ENCODE measurements at regions not wholly inside any gene's neighbourhood (a gene's known extent, or its start where the extent isn't known, plus 50 kb on each side); places are given as distances from the start of the nearest gene placed in this dataset.

DNA sequence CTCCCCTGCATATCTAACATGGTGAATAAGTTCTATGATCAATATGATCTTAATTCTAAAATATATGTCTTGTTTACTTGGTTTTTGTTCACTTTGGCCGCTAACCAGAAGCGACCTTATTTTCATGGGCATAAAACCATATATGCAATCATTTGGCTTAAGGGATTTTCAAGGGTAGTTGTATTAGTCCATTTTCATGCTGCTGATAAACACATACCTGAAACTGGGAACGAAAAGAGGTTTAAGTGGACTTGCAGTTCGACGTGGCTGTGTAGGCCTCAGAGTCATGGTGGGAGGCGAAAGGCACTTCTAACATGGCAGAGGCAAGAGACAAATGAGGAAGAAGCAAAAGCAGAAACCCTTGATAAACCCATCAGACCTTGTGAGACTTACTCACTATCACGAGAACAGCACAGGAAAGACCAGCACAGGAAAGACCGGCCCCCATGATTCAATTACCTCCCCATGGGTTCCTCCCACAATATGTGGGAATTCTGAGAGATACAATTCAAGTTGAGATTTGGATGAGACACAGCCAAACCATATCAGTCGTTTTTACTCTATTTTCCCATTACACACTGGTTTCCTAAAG is 114.3 kb upstream of the CPEB2 start:
- H3K9me2 ChIP-seq (replicated peaks; ENCODE audit: control insufficient read depth, low read length), result no peaks in the 10 kb centered on the region

DNA sequence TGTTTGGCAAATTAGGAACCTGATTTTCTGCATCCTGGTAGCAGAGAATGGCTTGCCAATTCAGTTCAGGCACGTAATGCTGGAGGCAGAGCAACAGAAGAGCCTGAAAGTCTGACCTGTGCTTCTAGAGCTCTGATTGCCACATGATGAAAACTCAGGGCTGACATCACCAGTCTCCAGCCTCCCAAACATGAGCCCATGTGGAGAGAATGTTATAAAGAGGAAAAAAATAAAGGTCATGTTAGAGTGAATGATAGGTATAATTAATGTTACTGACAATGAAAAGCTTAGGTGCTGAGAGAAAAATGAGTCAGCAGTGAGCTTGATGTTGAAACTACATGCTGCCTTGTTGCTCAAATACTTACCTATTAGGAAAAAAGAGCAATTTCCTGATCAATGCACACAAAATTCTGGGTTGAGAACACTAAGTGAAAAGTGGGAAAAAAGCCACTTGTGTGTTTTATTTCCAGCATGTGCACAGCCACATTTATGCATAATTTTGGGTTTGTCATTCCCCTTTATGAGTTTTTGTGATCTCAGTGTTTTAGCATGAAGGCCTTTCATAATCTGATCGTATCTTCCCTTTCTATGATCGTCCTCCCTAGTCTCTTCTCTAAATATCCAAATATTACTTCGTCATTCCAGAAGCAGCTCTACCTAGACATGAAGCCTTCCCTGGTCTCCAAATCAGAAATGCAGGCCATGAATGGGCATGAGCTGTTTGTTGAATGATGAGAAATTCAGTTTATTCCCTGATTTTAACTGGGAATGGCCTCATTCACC is 113.3 kb upstream of the CPEB2 start:
- no peak overlapping the region for H3K27ac ChIP-seq (ENCODE audit: low read depth, low read length)
- H3K27me3 ChIP-seq (ENCODE audit: control insufficient read depth, low read length), result no peaks in the 10 kb centered on the region
- H3K9me2 ChIP-seq (replicated peaks; ENCODE audit: control insufficient read depth, low read length), result no peaks in the 10 kb centered on the region
- H3K4me1 ChIP-seq (ENCODE audit: control insufficient read depth, low read length), result no peaks in the 10 kb centered on the region
- no peaks in the 10 kb centered on the region for H4K20me1 ChIP-seq (ENCODE audit: control insufficient read depth, insufficient read depth, low read depth, low read length)
- no peaks in the 10 kb centered on the region for H3F3A ChIP-seq (ENCODE audit: control insufficient read depth, insufficient read depth)
- H3K4me3 ChIP-seq (ENCODE audit: low read length), result no peak overlapping the region
- no peaks in the 10 kb centered on the region for H3K9me3 ChIP-seq (ENCODE audit: control insufficient read depth, insufficient read depth, low read length)
- no peaks in the 10 kb centered on the region for H3K36me3 ChIP-seq (ENCODE audit: control insufficient read depth, low read length)
- TF ChIP-seq CTCF (IDR thresholded peaks at IDR 0.05; ENCODE audit: low read depth, low read length, poor library complexity, severe bottlenecking) (no peak), EZH2phosphoT487 (IDR thresholded peaks at IDR 0.05; ENCODE audit: borderline replicate concordance, low read length) (no peak)
- H3K79me2 ChIP-seq (ENCODE audit: control insufficient read depth, low read length), result no peaks in the 10 kb centered on the region
- no peak overlapping the region for H3K4me2 ChIP-seq (ENCODE audit: low read length)

More for the DNA sequence above, 114.3 kb upstream of the CPEB2 start:
- H3K27ac ChIP-seq (ENCODE audit: low read depth, low read length), result no peak overlapping the region
- TF ChIP-seq CTCF (IDR thresholded peaks at IDR 0.05; ENCODE audit: low read depth, low read length, poor library complexity, severe bottlenecking) (no peak), EZH2phosphoT487 (IDR thresholded peaks at IDR 0.05; ENCODE audit: borderline replicate concordance, low read length) (no peak)
- H3K4me3 ChIP-seq (ENCODE audit: low read length), result no peak overlapping the region
- no peaks in the 10 kb centered on the region; the same call in 1 of the 2 replicates for H3K27me3 ChIP-seq (ENCODE audit: control insufficient read depth, low read length)
- no peaks in the 10 kb centered on the region for H3K36me3 ChIP-seq (ENCODE audit: control insufficient read depth, low read length)
- no peaks in the 10 kb centered on the region for H3F3A ChIP-seq (ENCODE audit: control insufficient read depth, insufficient read depth)
- no peaks in the 10 kb centered on the region for H3K9me3 ChIP-seq (ENCODE audit: control insufficient read depth, insufficient read depth, low read length)
- H4K20me1 ChIP-seq (ENCODE audit: control insufficient read depth, insufficient read depth, low read depth, low read length), result no peaks in the 10 kb centered on the region
- H3K4me2 ChIP-seq (ENCODE audit: low read length), result no peak overlapping the region
- no peaks in the 10 kb centered on the region for H3K4me1 ChIP-seq (ENCODE audit: control insufficient read depth, low read length)
- no peaks in the 10 kb centered on the region for H3K79me2 ChIP-seq (ENCODE audit: control insufficient read depth, low read length)

- Histone ChIP-seq H3K36me3 (ENCODE audit: control insufficient read depth, low read length) (no peaks in the 10 kb centered on the region), H3F3A (ENCODE audit: control insufficient read depth, insufficient read depth) (no peaks in the 10 kb centered on the region), H3K4me2 (ENCODE audit: low read length) (no peak overlapping the region), H3K79me2 (ENCODE audit: control insufficient read depth, low read length) (no peaks in the 10 kb centered on the region), H3K9me2 (replicated peaks; ENCODE audit: control insufficient read depth, low read length) (no peaks in the 10 kb centered on the region), H3K9me3 (ENCODE audit: control insufficient read depth, insufficient read depth, low read length) (no peaks in the 10 kb centered on the region), H3K27ac (ENCODE audit: low read depth, low read length) (no peak overlapping the region), H3K4me3 (ENCODE audit: low read length) (no peak overlapping the region), H3K4me1 (ENCODE audit: control insufficient read depth, low read length) (no peaks in the 10 kb centered on the region), H4K20me1 (ENCODE audit: control insufficient read depth, insufficient read depth, low read depth, low read length) (no peaks in the 10 kb centered on the region), H3K27me3 (ENCODE audit: control insufficient read depth, low read length) (no peaks in the 10 kb centered on the region)
- no peak for TF ChIP-seq EZH2phosphoT487 (IDR thresholded peaks at IDR 0.05; ENCODE audit: borderline replicate concordance, low read length)
- TF ChIP-seq CTCF (IDR thresholded peaks at IDR 0.05; ENCODE audit: low read depth, low read length, poor library complexity, severe bottlenecking), result no peak
Measured at GRCh38 chr4:14892563-14892962, 109.7 kb upstream of the CPEB2 start.

All from DOHH2 (cell line).